Spleen (tissue), 7 donors: ENCODE measurements at regions not wholly inside any gene's neighbourhood (a gene's known extent, or its start where the extent isn't known, plus 50 kb on each side); places are given as distances from the start of the nearest gene placed in this dataset.

ENCODE experiments used
- CTCF ChIP-seq, 11 experiments: fragments of 200-600 bp in 7 of 11; fragments of 450-650 bp in 4 of 11; sonication (generic) in 4 of 11; IDR thresholded peaks in 8 of 11; conservative IDR thresholded peaks in 3 of 11; 1 replicate in 7 of 11; 2 replicates in 4 of 11; pipeline versions ENCODE4 v1.4.0 to v1.8.0; 2016 to 2021; ENCODE audit warnings: antibody characterized with exemption in 11 of 11, inconsistent platforms in 4 of 11, mild to moderate bottlenecking in 1 of 11
- POLR2A ChIP-seq, 3 donors: fragments of 450-650 bp; IDR thresholded peaks; one replicate each; pipeline ENCODE4 v1.5.1; 2017; ENCODE audit warnings: antibody characterized with exemption in 3 of 3, mild to moderate bottlenecking in 1 of 3
- donor health status: DM: no; HTN: no; CAD: no; lungs with moderate emphysema.
- donor health status: DM: no; HTN: no; CAD: no.
- donor health status: DM: no; HTN: no; CAD: no.

- TF ChIP-seq POLR2A (IDR thresholded peaks at IDR 0.05) (no peak), CTCF (IDR thresholded peaks at IDR 0.05 in 8 of 11, conservative IDR thresholded peaks at IDR 0.05 in 3 of 11) (no peak)
Observed at GRCh38 chr6:113672491-113673149, 184.5 kb upstream of the MARCKS start.
